K562 (cell line): ENCODE measurements at regions not wholly inside any gene's neighbourhood (a gene's known extent, or its start where the extent isn't known, plus 50 kb on each side); places are given as distances from the start of the nearest gene placed in this dataset.

Source experiments
- ADNP ChIP-seq: fragments of 200-800 bp; sonication (Bioruptor generic); IDR thresholded peaks from 2 replicates; pipeline ENCODE4 v1.6.1; 2016; ENCODE audit warnings: missing genetic modification characterization, missing compliant biosample characterization
- ARID2 ChIP-seq: fragments of 450-650 bp; IDR thresholded peaks from 2 replicates; pipeline ENCODE4 v1.6.1; 2017; ENCODE audit warnings: antibody characterized with exemption, mild to moderate bottlenecking
- E2F6 ChIP-seq, 2 experiments: IDR thresholded peaks; 2 replicates each; pipeline ENCODE4 v1.6.1; 2011; ENCODE audit warnings: borderline replicate concordance in 1 of 2, control low read depth in 1 of 2, low read depth in 1 of 2, low read length in 1 of 2, mild to moderate bottlenecking in 1 of 2, mixed read lengths in 1 of 2, moderate library complexity in 1 of 2; ENCODE audit not compliant: insufficient read depth in 1 of 2, insufficient read length in 1 of 2, poor library complexity in 1 of 2, severe bottlenecking in 1 of 2; ENCODE audit errors: extremely low read depth in 1 of 2
- FOXA1 ChIP-seq: fragments of 450-650 bp; IDR thresholded peaks from 2 replicates; pipeline ENCODE4 v1.6.1; 2016; ENCODE audit warnings: mild to moderate bottlenecking, borderline replicate concordance
- FOXO4 ChIP-seq: fragments of 450-650 bp; formaldehyde crosslinking; IDR thresholded peaks from 2 replicates; pipeline ENCODE4 v1.4.0; 2020; ENCODE audit warnings: mild to moderate bottlenecking, moderate library complexity
- HMG20A ChIP-seq: fragments of 450-650 bp; formaldehyde crosslinking; conservative IDR thresholded peaks from 2 replicates; pipeline ENCODE4 v1.4.0; 2020; ENCODE audit warnings: mild to moderate bottlenecking, mixed read lengths
- HMG20B ChIP-seq: fragments of 250-450 bp; sonication (Bioruptor Pico); IDR thresholded peaks from 2 replicates; pipeline ENCODE4 v1.5.0; 2021; ENCODE audit warnings: mild to moderate bottlenecking
- MLX ChIP-seq, 2 experiments: fragments of 450-650 bp in 1 of 2; sonication (generic) in 1 of 2; formaldehyde crosslinking; conservative IDR thresholded peaks; 2 replicates each; pipeline versions ENCODE4 v1.4.0 to v1.8.1; 2020 to 2022; ENCODE audit warnings: mild to moderate bottlenecking in 1 of 2, missing genetic modification reagents in 1 of 2
- SAFB2 ChIP-seq: fragments of 200-400 bp; formaldehyde crosslinking; IDR thresholded peaks from 2 replicates; pipeline ENCODE4 v1.6.1; 2018; ENCODE audit warnings: borderline replicate concordance, low read length, low read depth, moderate library complexity; ENCODE audit not compliant: severe bottlenecking
- SREBF2 ChIP-seq: sonication (generic); formaldehyde crosslinking; IDR thresholded peaks from 2 replicates; pipeline ENCODE4 v1.4.0; 2020; ENCODE audit warnings: mild to moderate bottlenecking, missing genetic modification reagents
- ZNF217 ChIP-seq: sonication (generic); formaldehyde crosslinking; IDR thresholded peaks from 2 replicates; pipeline ENCODE4 v1.8.0; 2022; ENCODE audit warnings: mild to moderate bottlenecking, missing genetic modification reagents
- ZNF395 ChIP-seq: fragments of 200-800 bp; sonication (Bioruptor generic); IDR thresholded peaks from 2 replicates; pipeline ENCODE4 v1.6.1; 2017; ENCODE audit warnings: missing genetic modification characterization, missing compliant biosample characterization
- ZNF609 ChIP-seq: sonication (generic); formaldehyde crosslinking; IDR thresholded peaks from 2 replicates; pipeline ENCODE4 v1.8.1; 2023; ENCODE audit warnings: missing genetic modification reagents, mild to moderate bottlenecking, borderline replicate concordance
- ZNF740 ChIP-seq, 3 experiments: fragments of 200-800 bp in 1 of 3; sonication (Bioruptor generic) in 1 of 3; sonication (generic) in 1 of 3; formaldehyde crosslinking in 1 of 3; IDR thresholded peaks; 2 replicates each; pipeline versions ENCODE4 v1.6.1 to v1.8.0; 2016 to 2022; ENCODE audit warnings: mild to moderate bottlenecking in 2 of 3, missing compliant biosample characterization in 2 of 3, missing genetic modification characterization in 2 of 3, missing genetic modification reagents in 1 of 3

- TF ChIP-seq ZNF609 (CRISPR knock-in tag) (no peak), FOXO4 (CRISPR knock-in tag) (no peak), SAFB2 (no peak), FOXA1 (no peak), MLX (CRISPR knock-in tag; conservative IDR thresholded peaks at IDR 0.05) (no peak), HMG20B (no peak), HMG20A (CRISPR knock-in tag) (no peak), ZNF740 (CRISPR knock-in tag; IDR thresholded peaks at IDR 0.05) (0 out of 2 replicates have a peak, but pooled peaks have one; percentile 42), ZNF740 (tag; IDR thresholded peaks at IDR 0.05) (no peak), ZNF395 (0 out of 2 replicates have a peak, but pooled peaks have one; percentile 29), SREBF2 (CRISPR knock-in tag) (no peak), ZNF217 (CRISPR knock-in tag) (no peak), ADNP (tag) (no peak), E2F6 (IDR thresholded peaks at IDR 0.05; ENCODE audit: borderline replicate concordance in 1 of 2, extremely low read depth in 1 of 2, insufficient read depth in 1 of 2, insufficient read length in 1 of 2, low read depth in 1 of 2, low read length in 1 of 2, poor library complexity in 1 of 2, severe bottlenecking in 1 of 2) (no peak), ARID2 (no peak)
Measured at GRCh38 chr6:19995575-19996257, 158.5 kb downstream of the ID4 start (continued).
